ENCODE measurements at regions not wholly inside any gene's neighbourhood (a gene's known extent, or its start where the extent isn't known, plus 50 kb on each side); places are given as distances from the start of the nearest gene placed in this dataset.

GRCh38 chr2:8367833-8368232, 314.0 kb upstream of the ID2 start:
- 85 to 100% (median 87%) methylated on average over 3 of the region's 3 CpGs for WGBS, 5 donors
- TF ChIP-seq, protein P1, sequence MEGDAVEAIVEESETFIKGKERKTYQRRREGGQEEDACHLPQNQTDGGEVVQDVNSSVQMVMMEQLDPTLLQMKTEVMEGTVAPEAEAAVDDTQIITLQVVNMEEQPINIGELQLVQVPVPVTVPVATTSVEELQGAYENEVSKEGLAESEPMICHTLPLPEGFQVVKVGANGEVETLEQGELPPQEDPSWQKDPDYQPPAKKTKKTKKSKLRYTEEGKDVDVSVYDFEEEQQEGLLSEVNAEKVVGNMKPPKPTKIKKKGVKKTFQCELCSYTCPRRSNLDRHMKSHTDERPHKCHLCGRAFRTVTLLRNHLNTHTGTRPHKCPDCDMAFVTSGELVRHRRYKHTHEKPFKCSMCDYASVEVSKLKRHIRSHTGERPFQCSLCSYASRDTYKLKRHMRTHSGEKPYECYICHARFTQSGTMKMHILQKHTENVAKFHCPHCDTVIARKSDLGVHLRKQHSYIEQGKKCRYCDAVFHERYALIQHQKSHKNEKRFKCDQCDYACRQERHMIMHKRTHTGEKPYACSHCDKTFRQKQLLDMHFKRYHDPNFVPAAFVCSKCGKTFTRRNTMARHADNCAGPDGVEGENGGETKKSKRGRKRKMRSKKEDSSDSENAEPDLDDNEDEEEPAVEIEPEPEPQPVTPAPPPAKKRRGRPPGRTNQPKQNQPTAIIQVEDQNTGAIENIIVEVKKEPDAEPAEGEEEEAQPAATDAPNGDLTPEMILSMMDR (IDR thresholded peaks at IDR 0.05) = no peak
- TF ChIP-seq POLR2A (IDR thresholded peaks at IDR 0.05) = no peak

GRCh38 chr2:8368463-8368862, 313.4 kb upstream of the ID2 start:
- TF ChIP-seq POLR2AphosphoS5 (IDR thresholded peaks at IDR 0.05) (no peak), POLR2A (IDR thresholded peaks at IDR 0.05) (no peak), EP300 (IDR thresholded peaks at IDR 0.05) (no peak)
- TF ChIP-seq, protein P1 (IDR thresholded peaks at IDR 0.05) = no peak
- Histone ChIP-seq H3K27me3 (peaks cover 0 to 4% (median 0%) of the 10 kb centered on the region in 3 donors), H3K4me3 (no peak overlapping the region), H3K4me1 (peaks cover 0 to 5% (median under 1%) of the 10 kb centered on the region in 4 donors), H3K36me3 (no peaks in the 10 kb centered on the region), H3K9me3 (no peaks in the 10 kb centered on the region), H3K27ac (no peak overlapping the region)
- intact Hi-C loops (cut with DNase I; ENCODE audit: low total_unique reads) = no loop called here
- 93 to 97% (median 95%) methylated on average over 4 to 6 of the region's 6 CpGs for WGBS, 5 donors
- DNase-seq = no peak

More at GRCh38 chr2:8367833-8368232, 314.0 kb upstream of the ID2 start:
- no peak for DNase-seq
- Histone ChIP-seq H3K27ac (no peak overlapping the region), H3K4me3 (no peak overlapping the region), H3K27me3 (peaks cover 0 to 4% (median 0%) of the 10 kb centered on the region in 3 donors), H3K4me1 (peaks cover 0 to 6% (median 2%) of the 10 kb centered on the region in 4 donors), H3K36me3 (no peaks in the 10 kb centered on the region), H3K9me3 (no peaks in the 10 kb centered on the region)
- intact Hi-C loops (cut with DNase I; ENCODE audit: low total_unique reads) = no loop called here

DNA sequence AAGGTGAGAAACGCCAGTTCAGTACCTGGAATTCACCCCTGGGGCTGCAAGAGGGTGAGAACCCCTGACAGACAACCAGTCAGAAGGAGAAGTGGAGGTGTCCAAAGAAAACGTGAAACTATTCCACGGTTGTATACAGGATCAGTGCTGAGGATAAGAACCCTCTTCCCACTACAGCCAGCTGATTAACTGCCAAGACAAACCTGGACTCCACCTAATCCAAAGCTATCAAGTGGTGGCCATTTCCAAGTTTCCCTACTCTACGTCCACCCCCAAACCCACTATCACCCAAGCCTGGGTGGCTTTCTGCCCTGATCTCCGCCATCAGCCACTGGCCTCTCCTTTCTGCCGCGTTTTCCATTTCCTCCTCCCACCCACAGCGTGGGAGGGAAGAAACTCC, 312.3 kb upstream of the ID2 start:
- 72 to 82% (median 77%) methylated on average over 8 of the region's 8 CpGs for WGBS, 5 donors
- Histone ChIP-seq H3K9me3 (no peaks in the 10 kb centered on the region), H3K27me3 (peaks cover 0 to 4% (median 0%) of the 10 kb centered on the region in 3 donors), H3K27ac (no peak overlapping the region), H3K4me3 (no peak overlapping the region), H3K36me3 (no peaks in the 10 kb centered on the region), H3K4me1 (peaks cover 0 to 5% (median 0%) of the 10 kb centered on the region in 4 donors)
- TF ChIP-seq POLR2A (IDR thresholded peaks at IDR 0.05) (no peak), POLR2AphosphoS5 (IDR thresholded peaks at IDR 0.05) (no peak), EP300 (IDR thresholded peaks at IDR 0.05) (no peak)
- TF ChIP-seq, protein P1 (IDR thresholded peaks at IDR 0.05) = no peak
- no peak for DNase-seq
- intact Hi-C loops (cut with DNase I; ENCODE audit: low total_unique reads) = no loop called here

- peaks cover 0 to 4% (median 0%) of the 10 kb centered on the region in 3 donors for H3K27me3 ChIP-seq
- H3K4me1 ChIP-seq = no peaks in the 10 kb centered on the region
- H3K36me3 ChIP-seq = no peaks in the 10 kb centered on the region
- TF ChIP-seq POLR2A (IDR thresholded peaks at IDR 0.05) (no peak), EP300 (IDR thresholded peaks at IDR 0.05) (no peak), POLR2AphosphoS5 (IDR thresholded peaks at IDR 0.05) (no peak)
- TF ChIP-seq, protein P1 (IDR thresholded peaks at IDR 0.05) = no peak
- no peak for DNase-seq
- WGBS, 5 donors = 40 to 43% (median 42%) methylated on average over 2 of the region's 2 CpGs
- no peak overlapping the region for H3K27ac ChIP-seq
- no peaks in the 10 kb centered on the region for H3K9me3 ChIP-seq
- H3K4me3 ChIP-seq = no peak overlapping the region
- intact Hi-C loops (cut with DNase I; ENCODE audit: low total_unique reads) = no loop called here
Observed at GRCh38 chr2:8370258-8370802, 311.5 kb upstream of the ID2 start.
